ENCODE measurements at regions not wholly inside any gene's neighbourhood (a gene's known extent, or its start where the extent isn't known, plus 50 kb on each side); places are given as distances from the start of the nearest gene placed in this dataset.
"Not testable (repeated sequence)": the region's sequence is repeated elsewhere in the genome, so short reads cannot be mapped to it uniquely, and the experiment has no call there.

DNA sequence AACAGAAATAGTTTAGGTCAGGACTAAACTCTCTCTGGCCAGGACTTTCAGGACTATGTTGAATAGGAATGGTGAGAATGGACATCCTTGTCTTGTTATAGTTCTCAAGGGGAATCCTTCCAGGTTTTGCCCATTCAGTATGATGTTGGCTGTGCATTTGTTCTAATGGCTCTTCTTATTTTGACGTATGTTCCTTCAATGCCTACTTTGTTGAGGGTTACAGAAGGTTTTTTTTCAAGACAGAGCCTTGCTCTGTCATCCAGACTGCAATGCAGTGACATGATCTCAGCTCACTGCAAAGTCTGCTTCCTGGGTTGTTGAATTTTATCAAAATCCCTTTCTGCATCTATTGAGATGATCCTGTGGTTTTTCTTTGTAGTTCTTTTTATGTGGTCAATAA, 79.5 kb upstream of the NID2 start:
- TF ChIP-seq, protein P1, sequence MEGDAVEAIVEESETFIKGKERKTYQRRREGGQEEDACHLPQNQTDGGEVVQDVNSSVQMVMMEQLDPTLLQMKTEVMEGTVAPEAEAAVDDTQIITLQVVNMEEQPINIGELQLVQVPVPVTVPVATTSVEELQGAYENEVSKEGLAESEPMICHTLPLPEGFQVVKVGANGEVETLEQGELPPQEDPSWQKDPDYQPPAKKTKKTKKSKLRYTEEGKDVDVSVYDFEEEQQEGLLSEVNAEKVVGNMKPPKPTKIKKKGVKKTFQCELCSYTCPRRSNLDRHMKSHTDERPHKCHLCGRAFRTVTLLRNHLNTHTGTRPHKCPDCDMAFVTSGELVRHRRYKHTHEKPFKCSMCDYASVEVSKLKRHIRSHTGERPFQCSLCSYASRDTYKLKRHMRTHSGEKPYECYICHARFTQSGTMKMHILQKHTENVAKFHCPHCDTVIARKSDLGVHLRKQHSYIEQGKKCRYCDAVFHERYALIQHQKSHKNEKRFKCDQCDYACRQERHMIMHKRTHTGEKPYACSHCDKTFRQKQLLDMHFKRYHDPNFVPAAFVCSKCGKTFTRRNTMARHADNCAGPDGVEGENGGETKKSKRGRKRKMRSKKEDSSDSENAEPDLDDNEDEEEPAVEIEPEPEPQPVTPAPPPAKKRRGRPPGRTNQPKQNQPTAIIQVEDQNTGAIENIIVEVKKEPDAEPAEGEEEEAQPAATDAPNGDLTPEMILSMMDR (IDR thresholded peaks at IDR 0.05; ENCODE audit: insufficient read depth, missing control alignments) = no peak
- DNase-seq (ENCODE audit: insufficient read length, low spot score) = no peak
- no peak for FAIRE-seq

DNA sequence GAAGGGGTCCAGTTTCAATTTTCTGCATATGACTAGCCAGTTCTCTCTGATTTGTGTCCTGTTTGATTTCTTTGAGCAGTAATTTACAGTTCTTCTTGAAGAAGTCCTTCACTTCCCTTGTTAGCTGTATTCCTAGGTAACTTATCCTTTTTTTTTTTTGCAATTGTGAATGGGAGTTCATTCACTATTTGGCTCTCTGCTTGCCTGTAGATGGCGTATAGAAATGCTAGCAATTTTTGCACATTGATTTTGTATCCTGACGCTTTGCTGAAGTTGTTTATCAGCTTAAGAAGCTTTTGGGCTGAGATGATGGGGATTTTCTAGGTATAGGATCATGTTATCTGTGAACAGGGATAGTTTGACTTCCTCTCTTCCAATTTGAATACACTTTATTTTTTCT, 77.6 kb upstream of the NID2 start:
- no peak for DNase-seq (ENCODE audit: insufficient read length, low spot score)
- FAIRE-seq = no peak
- TF ChIP-seq, protein P1 (IDR thresholded peaks at IDR 0.05; ENCODE audit: insufficient read depth, missing control alignments) = peak; percentile 12

DNA sequence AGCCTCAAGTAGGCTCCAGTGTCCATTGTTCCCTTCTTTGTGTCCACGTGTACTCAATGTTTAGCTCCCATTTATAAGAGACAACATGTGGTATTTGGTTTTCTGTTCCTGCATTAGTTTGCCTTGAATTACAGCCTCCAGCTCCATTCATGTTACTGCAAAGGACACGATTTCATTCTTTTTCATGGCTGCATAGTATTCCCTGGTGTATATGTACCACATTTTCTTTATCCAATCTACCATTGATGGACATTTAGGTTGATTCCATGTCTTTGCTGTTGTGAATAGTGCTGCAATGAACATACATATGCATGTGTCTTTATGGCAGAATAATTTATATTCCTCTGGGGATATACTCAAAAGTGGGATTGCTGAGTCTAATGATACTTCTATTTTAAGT, 75.2 kb upstream of the NID2 start:
- DNase-seq (ENCODE audit: insufficient read length, low spot score); FAIRE-seq: not testable (repeated sequence)

DNA sequence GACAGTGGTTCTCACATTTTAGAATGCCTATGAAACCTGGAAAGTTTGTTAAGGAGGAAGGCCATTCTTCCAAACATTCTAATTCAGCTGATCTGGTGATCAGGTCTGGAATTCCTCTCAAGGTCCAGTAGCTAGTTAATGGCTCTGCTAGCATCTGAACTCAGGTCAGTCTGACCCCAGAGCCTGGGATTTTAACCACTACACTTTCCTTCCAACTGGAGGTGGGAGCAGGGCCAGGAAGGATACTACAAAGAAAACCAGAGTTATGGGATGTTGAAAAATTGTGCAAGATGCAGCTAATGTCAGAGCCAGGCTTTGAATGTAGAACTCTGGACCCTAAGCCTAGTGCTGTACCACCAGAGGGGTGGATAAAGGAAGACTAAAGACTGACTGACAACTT, 73.6 kb upstream of the NID2 start:
- DNase-seq (ENCODE audit: insufficient read length, low spot score) = no peak
- TF ChIP-seq, protein P1 (IDR thresholded peaks at IDR 0.05; ENCODE audit: insufficient read depth, missing control alignments) = no peak
- FAIRE-seq = no peak

DNA sequence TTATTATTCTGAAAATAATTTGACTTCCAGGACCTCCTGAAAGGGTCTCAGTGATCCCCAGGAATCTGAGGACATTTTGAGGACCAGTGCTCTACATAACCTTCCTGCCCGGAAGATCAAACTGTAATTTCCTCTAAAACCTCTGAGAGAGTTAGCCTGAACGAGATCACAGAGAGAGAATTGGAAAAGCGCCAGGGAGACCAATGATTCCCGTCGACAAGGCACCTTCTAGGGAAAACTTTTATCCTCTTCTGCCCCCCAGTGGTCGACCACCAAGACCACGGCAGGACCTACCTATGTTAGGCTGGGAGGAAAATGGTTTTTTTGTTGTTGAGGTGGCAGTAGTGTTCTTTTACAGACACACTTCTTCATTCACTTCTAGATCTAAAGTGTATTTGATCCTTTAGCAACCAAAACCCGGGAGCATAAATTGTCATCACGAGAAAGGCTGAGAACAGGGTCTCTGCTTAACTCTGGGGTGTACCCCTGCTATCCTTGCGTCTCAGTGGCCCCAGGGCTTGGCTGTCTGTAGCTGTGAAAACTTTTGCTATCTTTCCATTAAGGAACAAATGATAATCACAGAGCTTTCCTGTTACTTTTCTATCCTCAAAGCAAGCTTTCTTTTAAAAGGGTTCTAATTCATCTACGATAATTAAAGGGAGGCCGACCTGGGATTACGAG, 62.9 kb upstream of the NID2 start:
- DNase-seq (ENCODE audit: insufficient read length, low spot score) (peak; percentile 28), FAIRE-seq (no peak)
- TF ChIP-seq, protein P1 (IDR thresholded peaks at IDR 0.05; ENCODE audit: insufficient read depth, missing control alignments) = peak; percentile 90

DNA sequence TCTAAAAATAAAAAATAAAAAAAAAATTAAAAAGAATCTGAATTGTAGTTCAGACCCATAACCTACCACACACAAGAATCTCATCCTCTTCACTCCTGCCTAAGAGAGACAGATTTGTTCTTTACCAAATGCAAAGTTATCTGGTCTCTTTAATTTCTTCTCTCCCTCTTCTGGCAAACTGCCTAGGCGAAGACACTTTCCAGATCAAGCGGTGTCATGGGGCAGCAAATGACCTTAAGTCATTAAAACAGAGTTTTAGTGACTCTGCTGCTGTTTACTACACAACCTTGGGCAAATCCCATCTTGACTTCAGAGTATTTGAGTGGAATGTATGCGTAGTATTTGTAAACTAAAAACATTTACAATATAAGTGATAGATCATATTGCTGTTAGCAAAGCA, 60.9 kb upstream of the NID2 start:
- TF ChIP-seq, protein P1 (IDR thresholded peaks at IDR 0.05; ENCODE audit: insufficient read depth, missing control alignments) = no peak

DNA sequence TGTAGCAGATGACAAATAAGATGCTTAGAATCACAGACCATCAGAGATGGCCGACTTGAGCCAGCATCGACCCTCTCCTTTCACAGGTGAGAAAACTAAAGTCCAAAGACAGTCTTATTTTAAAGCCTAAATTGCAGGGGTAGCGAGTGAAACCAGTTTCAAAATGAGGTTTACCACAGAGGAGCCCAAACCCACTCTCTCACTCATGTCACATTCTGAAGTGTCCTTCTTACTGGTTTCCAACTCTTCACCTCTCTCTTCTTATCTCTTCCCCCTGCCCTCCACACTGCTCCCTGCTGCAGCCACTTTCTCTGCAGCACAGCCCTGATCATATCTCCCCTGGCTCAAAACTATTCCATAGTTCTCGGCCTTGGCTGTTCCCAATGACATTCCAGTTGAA, 57.0 kb upstream of the NID2 start:
- no peak for DNase-seq (ENCODE audit: insufficient read length, low spot score)

More for the DNA sequence above, 60.9 kb upstream of the NID2 start:
- DNase-seq (ENCODE audit: insufficient read length, low spot score) (no peak), FAIRE-seq (no peak)

More for the DNA sequence above, 57.0 kb upstream of the NID2 start:
- TF ChIP-seq, protein P1 (IDR thresholded peaks at IDR 0.05; ENCODE audit: insufficient read depth, missing control alignments) = no peak
- no peak for FAIRE-seq

Measured in D721Med (cell line).